ENCODE measurements at regions not wholly inside any gene's neighbourhood (a gene's known extent, or its start where the extent isn't known, plus 50 kb on each side); places are given as distances from the start of the nearest gene placed in this dataset.

GRCh38 chr15:62706317-62706716, 336.2 kb upstream of the TPM1 start (continued):
- TF ChIP-seq, protein P1, sequence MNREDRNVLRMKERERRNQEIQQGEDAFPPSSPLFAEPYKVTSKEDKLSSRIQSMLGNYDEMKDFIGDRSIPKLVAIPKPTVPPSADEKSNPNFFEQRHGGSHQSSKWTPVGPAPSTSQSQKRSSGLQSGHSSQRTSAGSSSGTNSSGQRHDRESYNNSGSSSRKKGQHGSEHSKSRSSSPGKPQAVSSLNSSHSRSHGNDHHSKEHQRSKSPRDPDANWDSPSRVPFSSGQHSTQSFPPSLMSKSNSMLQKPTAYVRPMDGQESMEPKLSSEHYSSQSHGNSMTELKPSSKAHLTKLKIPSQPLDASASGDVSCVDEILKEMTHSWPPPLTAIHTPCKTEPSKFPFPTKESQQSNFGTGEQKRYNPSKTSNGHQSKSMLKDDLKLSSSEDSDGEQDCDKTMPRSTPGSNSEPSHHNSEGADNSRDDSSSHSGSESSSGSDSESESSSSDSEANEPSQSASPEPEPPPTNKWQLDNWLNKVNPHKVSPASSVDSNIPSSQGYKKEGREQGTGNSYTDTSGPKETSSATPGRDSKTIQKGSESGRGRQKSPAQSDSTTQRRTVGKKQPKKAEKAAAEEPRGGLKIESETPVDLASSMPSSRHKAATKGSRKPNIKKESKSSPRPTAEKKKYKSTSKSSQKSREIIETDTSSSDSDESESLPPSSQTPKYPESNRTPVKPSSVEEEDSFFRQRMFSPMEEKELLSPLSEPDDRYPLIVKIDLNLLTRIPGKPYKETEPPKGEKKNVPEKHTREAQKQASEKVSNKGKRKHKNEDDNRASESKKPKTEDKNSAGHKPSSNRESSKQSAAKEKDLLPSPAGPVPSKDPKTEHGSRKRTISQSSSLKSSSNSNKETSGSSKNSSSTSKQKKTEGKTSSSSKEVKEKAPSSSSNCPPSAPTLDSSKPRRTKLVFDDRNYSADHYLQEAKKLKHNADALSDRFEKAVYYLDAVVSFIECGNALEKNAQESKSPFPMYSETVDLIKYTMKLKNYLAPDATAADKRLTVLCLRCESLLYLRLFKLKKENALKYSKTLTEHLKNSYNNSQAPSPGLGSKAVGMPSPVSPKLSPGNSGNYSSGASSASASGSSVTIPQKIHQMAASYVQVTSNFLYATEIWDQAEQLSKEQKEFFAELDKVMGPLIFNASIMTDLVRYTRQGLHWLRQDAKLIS (CRISPR knock-in tag; IDR thresholded peaks at IDR 0.05; ENCODE audit: borderline replicate concordance): no peak
- no peak for TF ChIP-seq HMGA2 (CRISPR knock-in tag; IDR thresholded peaks at IDR 0.05)
- TF ChIP-seq ESRRA (CRISPR knock-in tag; IDR thresholded peaks at IDR 0.05; ENCODE audit: borderline replicate concordance): no peak
- TF ChIP-seq, protein P2, sequence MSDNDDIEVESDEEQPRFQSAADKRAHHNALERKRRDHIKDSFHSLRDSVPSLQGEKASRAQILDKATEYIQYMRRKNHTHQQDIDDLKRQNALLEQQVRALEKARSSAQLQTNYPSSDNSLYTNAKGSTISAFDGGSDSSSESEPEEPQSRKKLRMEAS (CRISPR knock-in tag; IDR thresholded peaks at IDR 0.05): no peak
- TF ChIP-seq TP53 (CRISPR knock-in tag; IDR thresholded peaks at IDR 0.05): no peak
- TF ChIP-seq, protein P3, sequence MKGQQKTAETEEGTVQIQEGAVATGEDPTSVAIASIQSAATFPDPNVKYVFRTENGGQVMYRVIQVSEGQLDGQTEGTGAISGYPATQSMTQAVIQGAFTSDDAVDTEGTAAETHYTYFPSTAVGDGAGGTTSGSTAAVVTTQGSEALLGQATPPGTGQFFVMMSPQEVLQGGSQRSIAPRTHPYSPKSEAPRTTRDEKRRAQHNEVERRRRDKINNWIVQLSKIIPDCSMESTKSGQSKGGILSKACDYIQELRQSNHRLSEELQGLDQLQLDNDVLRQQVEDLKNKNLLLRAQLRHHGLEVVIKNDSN (CRISPR knock-in tag; IDR thresholded peaks at IDR 0.05): no peak
- TF ChIP-seq, protein P4, sequence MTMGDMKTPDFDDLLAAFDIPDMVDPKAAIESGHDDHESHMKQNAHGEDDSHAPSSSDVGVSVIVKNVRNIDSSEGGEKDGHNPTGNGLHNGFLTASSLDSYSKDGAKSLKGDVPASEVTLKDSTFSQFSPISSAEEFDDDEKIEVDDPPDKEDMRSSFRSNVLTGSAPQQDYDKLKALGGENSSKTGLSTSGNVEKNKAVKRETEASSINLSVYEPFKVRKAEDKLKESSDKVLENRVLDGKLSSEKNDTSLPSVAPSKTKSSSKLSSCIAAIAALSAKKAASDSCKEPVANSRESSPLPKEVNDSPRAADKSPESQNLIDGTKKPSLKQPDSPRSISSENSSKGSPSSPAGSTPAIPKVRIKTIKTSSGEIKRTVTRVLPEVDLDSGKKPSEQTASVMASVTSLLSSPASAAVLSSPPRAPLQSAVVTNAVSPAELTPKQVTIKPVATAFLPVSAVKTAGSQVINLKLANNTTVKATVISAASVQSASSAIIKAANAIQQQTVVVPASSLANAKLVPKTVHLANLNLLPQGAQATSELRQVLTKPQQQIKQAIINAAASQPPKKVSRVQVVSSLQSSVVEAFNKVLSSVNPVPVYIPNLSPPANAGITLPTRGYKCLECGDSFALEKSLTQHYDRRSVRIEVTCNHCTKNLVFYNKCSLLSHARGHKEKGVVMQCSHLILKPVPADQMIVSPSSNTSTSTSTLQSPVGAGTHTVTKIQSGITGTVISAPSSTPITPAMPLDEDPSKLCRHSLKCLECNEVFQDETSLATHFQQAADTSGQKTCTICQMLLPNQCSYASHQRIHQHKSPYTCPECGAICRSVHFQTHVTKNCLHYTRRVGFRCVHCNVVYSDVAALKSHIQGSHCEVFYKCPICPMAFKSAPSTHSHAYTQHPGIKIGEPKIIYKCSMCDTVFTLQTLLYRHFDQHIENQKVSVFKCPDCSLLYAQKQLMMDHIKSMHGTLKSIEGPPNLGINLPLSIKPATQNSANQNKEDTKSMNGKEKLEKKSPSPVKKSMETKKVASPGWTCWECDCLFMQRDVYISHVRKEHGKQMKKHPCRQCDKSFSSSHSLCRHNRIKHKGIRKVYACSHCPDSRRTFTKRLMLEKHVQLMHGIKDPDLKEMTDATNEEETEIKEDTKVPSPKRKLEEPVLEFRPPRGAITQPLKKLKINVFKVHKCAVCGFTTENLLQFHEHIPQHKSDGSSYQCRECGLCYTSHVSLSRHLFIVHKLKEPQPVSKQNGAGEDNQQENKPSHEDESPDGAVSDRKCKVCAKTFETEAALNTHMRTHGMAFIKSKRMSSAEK (CRISPR knock-in tag; IDR thresholded peaks at IDR 0.05; ENCODE audit: borderline replicate concordance): no peak
- TF ChIP-seq, protein P5, sequence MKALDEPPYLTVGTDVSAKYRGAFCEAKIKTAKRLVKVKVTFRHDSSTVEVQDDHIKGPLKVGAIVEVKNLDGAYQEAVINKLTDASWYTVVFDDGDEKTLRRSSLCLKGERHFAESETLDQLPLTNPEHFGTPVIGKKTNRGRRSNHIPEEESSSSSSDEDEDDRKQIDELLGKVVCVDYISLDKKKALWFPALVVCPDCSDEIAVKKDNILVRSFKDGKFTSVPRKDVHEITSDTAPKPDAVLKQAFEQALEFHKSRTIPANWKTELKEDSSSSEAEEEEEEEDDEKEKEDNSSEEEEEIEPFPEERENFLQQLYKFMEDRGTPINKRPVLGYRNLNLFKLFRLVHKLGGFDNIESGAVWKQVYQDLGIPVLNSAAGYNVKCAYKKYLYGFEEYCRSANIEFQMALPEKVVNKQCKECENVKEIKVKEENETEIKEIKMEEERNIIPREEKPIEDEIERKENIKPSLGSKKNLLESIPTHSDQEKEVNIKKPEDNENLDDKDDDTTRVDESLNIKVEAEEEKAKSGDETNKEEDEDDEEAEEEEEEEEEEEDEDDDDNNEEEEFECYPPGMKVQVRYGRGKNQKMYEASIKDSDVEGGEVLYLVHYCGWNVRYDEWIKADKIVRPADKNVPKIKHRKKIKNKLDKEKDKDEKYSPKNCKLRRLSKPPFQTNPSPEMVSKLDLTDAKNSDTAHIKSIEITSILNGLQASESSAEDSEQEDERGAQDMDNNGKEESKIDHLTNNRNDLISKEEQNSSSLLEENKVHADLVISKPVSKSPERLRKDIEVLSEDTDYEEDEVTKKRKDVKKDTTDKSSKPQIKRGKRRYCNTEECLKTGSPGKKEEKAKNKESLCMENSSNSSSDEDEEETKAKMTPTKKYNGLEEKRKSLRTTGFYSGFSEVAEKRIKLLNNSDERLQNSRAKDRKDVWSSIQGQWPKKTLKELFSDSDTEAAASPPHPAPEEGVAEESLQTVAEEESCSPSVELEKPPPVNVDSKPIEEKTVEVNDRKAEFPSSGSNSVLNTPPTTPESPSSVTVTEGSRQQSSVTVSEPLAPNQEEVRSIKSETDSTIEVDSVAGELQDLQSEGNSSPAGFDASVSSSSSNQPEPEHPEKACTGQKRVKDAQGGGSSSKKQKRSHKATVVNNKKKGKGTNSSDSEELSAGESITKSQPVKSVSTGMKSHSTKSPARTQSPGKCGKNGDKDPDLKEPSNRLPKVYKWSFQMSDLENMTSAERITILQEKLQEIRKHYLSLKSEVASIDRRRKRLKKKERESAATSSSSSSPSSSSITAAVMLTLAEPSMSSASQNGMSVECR (CRISPR knock-in tag; IDR thresholded peaks at IDR 0.05; ENCODE audit: borderline replicate concordance): no peak
- no peak for TF ChIP-seq JAZF1 (CRISPR knock-in tag; IDR thresholded peaks at IDR 0.05)
- TF ChIP-seq, protein P6, sequence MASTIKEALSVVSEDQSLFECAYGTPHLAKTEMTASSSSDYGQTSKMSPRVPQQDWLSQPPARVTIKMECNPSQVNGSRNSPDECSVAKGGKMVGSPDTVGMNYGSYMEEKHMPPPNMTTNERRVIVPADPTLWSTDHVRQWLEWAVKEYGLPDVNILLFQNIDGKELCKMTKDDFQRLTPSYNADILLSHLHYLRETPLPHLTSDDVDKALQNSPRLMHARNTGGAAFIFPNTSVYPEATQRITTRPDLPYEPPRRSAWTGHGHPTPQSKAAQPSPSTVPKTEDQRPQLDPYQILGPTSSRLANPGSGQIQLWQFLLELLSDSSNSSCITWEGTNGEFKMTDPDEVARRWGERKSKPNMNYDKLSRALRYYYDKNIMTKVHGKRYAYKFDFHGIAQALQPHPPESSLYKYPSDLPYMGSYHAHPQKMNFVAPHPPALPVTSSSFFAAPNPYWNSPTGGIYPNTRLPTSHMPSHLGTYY (CRISPR knock-in tag; IDR thresholded peaks at IDR 0.05): no peak
- TF ChIP-seq, protein P7, sequence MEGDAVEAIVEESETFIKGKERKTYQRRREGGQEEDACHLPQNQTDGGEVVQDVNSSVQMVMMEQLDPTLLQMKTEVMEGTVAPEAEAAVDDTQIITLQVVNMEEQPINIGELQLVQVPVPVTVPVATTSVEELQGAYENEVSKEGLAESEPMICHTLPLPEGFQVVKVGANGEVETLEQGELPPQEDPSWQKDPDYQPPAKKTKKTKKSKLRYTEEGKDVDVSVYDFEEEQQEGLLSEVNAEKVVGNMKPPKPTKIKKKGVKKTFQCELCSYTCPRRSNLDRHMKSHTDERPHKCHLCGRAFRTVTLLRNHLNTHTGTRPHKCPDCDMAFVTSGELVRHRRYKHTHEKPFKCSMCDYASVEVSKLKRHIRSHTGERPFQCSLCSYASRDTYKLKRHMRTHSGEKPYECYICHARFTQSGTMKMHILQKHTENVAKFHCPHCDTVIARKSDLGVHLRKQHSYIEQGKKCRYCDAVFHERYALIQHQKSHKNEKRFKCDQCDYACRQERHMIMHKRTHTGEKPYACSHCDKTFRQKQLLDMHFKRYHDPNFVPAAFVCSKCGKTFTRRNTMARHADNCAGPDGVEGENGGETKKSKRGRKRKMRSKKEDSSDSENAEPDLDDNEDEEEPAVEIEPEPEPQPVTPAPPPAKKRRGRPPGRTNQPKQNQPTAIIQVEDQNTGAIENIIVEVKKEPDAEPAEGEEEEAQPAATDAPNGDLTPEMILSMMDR (IDR thresholded peaks at IDR 0.05): no peak
